B cell (primary cell): ENCODE measurements at regions not wholly inside any gene's neighbourhood (a gene's known extent, or its start where the extent isn't known, plus 50 kb on each side); places are given as distances from the start of the nearest gene placed in this dataset.

Experiments
- ATAC-seq: fragments of 200-7000 bp; cut with Tn5 transposase; one replicate; pipeline ENCODE4 v1.10.0; 2021; ENCODE audit warnings: low read depth, mild to moderate bottlenecking, moderate number of reproducible peaks, moderate library complexity
- CTCF ChIA-PET: fragments of 350-600 bp; sonication (Branson Sonifier 250); formaldehyde crosslinking; loops from one replicate; lab custom pipeline; 2021; ENCODE audit warnings: antibody characterized with exemption, inconsistent platforms; lab: Charles Lee
- POLR2A ChIA-PET: fragments of 350-600 bp; sonication (Branson Sonifier 250); formaldehyde crosslinking; loops from one replicate; lab custom pipeline; 2021; ENCODE audit warnings: antibody characterized with exemption; lab: Charles Lee
- DNase-seq: peaks from one replicate; pipeline ENCODE4 v3.0.0; 2013
- H2AFZ ChIP-seq: 2 replicates; pipeline ENCODE4 v1.6.1; 2012; ENCODE audit warnings: mild to moderate bottlenecking, low read depth, low read length; ENCODE audit not compliant: insufficient read depth, poor library complexity, severe bottlenecking
- H3K27ac ChIP-seq, 2 donors: 1 replicate in 1 of 2; 2 replicates in 1 of 2; pipeline ENCODE4 v1.5.1; 2012 to 2013; ENCODE audit warnings: low read length in 2 of 2, mild to moderate bottlenecking in 2 of 2, moderate library complexity in 1 of 2
- H3K27me3 ChIP-seq, 4 experiments: fragments of 200-600 bp in 1 of 4; sonication (generic) in 1 of 4; replicated peaks in 1 of 4; 1 replicate in 2 of 4; 2 replicates in 2 of 4; pipeline versions ENCODE4 v1.6.1 to v1.7.0; 2013 to 2016; ENCODE audit warnings: low read length in 3 of 4, mild to moderate bottlenecking in 2 of 4, mixed read lengths in 1 of 4, moderate library complexity in 1 of 4; ENCODE audit not compliant: insufficient read depth in 4 of 4, control insufficient read depth in 3 of 4; ENCODE audit errors: control extremely low read depth in 1 of 4
- H3K36me3 ChIP-seq, 2 experiments: replicated peaks in 1 of 2; 1 replicate in 1 of 2; 2 replicates in 1 of 2; pipeline versions ENCODE4 v1.6.1 to v1.7.1; 2013; ENCODE audit warnings: low read length in 1 of 2; ENCODE audit not compliant: insufficient read depth in 2 of 2, control insufficient read depth in 1 of 2; ENCODE audit errors: control extremely low read depth in 1 of 2, extremely low read depth in 1 of 2
- H3K4me1 ChIP-seq, 2 donors: fragments of 200-600 bp in 1 of 2; sonication (generic) in 1 of 2; 1 replicate in 1 of 2; 2 replicates in 1 of 2; pipeline versions ENCODE4 v1.5.1 to v1.6.1; 2013 to 2017; ENCODE audit warnings: low read length in 2 of 2; ENCODE audit not compliant: control insufficient read depth in 2 of 2, insufficient read depth in 2 of 2
- H3K4me2 ChIP-seq: replicated peaks from 2 replicates; pipeline ENCODE3; 2012; ENCODE audit warnings: mild to moderate bottlenecking, low read depth, low read length; ENCODE audit not compliant: poor library complexity, severe bottlenecking
- H3K4me3 ChIP-seq, 5 experiments: fragments of 200-600 bp in 1 of 5; sonication (generic) in 1 of 5; 1 replicate in 3 of 5; 2 replicates in 2 of 5; pipeline versions ENCODE4 v1.5.1 to v1.7.0; 2011 to 2016; ENCODE audit warnings: low read length in 4 of 5, mild to moderate bottlenecking in 4 of 5, low read depth in 2 of 5, control low read depth in 1 of 5, moderate library complexity in 1 of 5; ENCODE audit not compliant: insufficient read depth in 1 of 5; ENCODE audit errors: control extremely low read depth in 1 of 5, extremely low read depth in 1 of 5
- H3K79me2 ChIP-seq: fragments of 200-600 bp; sonication (generic); one replicate; pipeline ENCODE4 v1.6.0; 2016; ENCODE audit warnings: low read length; ENCODE audit not compliant: control insufficient read depth, insufficient read depth
- H3K9ac ChIP-seq: fragments of 200-600 bp; sonication (generic); 2 replicates; pipeline ENCODE4 v1.6.1; 2017; ENCODE audit warnings: mild to moderate bottlenecking, low read length, moderate library complexity
- H3K9me3 ChIP-seq, 3 donors: one replicate each; pipeline versions ENCODE4 v1.6.1 to v1.7.1; 2013; ENCODE audit warnings: low read length in 2 of 3; ENCODE audit not compliant: control insufficient read depth in 2 of 3, insufficient read depth in 1 of 3; ENCODE audit errors: control extremely low read depth in 1 of 3
- H4K20me1 ChIP-seq: 2 replicates; pipeline ENCODE4 v1.6.0; 2012; ENCODE audit warnings: mild to moderate bottlenecking, low read length; ENCODE audit not compliant: insufficient read depth, control insufficient read depth, poor library complexity, severe bottlenecking
- H3K27ac Mint-ChIP-seq: one replicate; pipeline ENCODE4 v1.8.0; 2021; ENCODE audit warnings: mixed read lengths
- H3K27me3 Mint-ChIP-seq: one replicate; pipeline ENCODE4 v1.8.0; 2021; ENCODE audit warnings: mixed read lengths
- H3K4me1 Mint-ChIP-seq: one replicate; pipeline ENCODE4 v1.8.0; 2021; ENCODE audit warnings: mixed read lengths
- H3K4me3 Mint-ChIP-seq: one replicate; pipeline ENCODE4 v1.8.0; 2021; ENCODE audit warnings: mixed read lengths
- H3K9me3 Mint-ChIP-seq: one replicate; pipeline ENCODE4 v1.8.0; 2022; ENCODE audit warnings: mixed read lengths; ENCODE audit not compliant: insufficient read depth
- EZH2 ChIP-seq: IDR thresholded peaks from 2 replicates; pipeline ENCODE4 v1.6.1; 2012; ENCODE audit warnings: borderline replicate concordance, low read depth, mild to moderate bottlenecking, moderate library complexity, low read length; ENCODE audit not compliant: insufficient read depth, poor library complexity, severe bottlenecking
- WGBS: methylation state at CpG from one replicate; pipeline ENCODE4 v1.1.5; 2013; ENCODE audit warnings: missing lambda C conversion rate; ENCODE audit not compliant: insufficient coverage; 5-methylcytosine and 5-hydroxymethylcytosine counted together
- intact Hi-C: fragments of 100-400 bp; cut with micrococcal nuclease; formaldehyde crosslinking; loops from one replicate; pipeline ENCODE4 v1.10.0; 2022
- TF ChIP-seq, protein P1 (sequence below): fragments of 200-600 bp; IDR thresholded peaks from one replicate; pipeline ENCODE4 v1.8.0; 2022; ENCODE audit warnings: antibody characterized with exemption, mild to moderate bottlenecking

DNA sequence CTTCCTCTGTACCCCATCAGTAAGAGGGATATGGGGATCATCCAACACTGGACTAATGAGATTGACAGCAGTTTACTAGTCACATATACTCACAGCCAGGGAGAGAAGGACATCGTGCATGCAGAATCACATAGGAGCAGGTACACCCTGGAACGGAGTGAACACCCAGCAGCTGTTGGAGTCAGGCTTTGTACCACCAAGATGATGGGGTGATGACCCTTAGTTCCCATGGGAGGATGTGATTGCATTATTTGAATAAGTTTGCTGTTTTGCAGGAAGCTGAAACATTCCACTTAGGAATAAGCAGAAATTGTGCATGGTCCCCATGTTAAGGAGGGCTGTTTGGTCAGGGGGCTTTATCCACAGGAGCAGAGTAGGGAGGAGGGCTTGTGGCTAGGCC lies 482.7 kb upstream of the PDZRN3 start:
- Histone ChIP-seq H4K20me1 (no peaks in the 10 kb centered on the region), H3K27ac (no peak overlapping the region), H3K36me3 (no peaks in the 10 kb centered on the region), H3K27me3 (no peaks in the 10 kb centered on the region), H3K79me2 (no peaks in the 10 kb centered on the region), H3K4me3 (no peak overlapping the region), H3K9ac (no peak overlapping the region), H2AFZ (no peak overlapping the region), H3K4me2 (no peak overlapping the region), H3K4me1 (no peaks in the 10 kb centered on the region), H3K9me3 (no peaks in the 10 kb centered on the region)
- no peak overlapping the region for H3K4me3 Mint-ChIP-seq
- no peaks in the 10 kb centered on the region for H3K4me1 Mint-ChIP-seq
- no peak overlapping the region for H3K27ac Mint-ChIP-seq
- TF ChIP-seq EZH2: no peak
- TF ChIP-seq, protein P1, sequence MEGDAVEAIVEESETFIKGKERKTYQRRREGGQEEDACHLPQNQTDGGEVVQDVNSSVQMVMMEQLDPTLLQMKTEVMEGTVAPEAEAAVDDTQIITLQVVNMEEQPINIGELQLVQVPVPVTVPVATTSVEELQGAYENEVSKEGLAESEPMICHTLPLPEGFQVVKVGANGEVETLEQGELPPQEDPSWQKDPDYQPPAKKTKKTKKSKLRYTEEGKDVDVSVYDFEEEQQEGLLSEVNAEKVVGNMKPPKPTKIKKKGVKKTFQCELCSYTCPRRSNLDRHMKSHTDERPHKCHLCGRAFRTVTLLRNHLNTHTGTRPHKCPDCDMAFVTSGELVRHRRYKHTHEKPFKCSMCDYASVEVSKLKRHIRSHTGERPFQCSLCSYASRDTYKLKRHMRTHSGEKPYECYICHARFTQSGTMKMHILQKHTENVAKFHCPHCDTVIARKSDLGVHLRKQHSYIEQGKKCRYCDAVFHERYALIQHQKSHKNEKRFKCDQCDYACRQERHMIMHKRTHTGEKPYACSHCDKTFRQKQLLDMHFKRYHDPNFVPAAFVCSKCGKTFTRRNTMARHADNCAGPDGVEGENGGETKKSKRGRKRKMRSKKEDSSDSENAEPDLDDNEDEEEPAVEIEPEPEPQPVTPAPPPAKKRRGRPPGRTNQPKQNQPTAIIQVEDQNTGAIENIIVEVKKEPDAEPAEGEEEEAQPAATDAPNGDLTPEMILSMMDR: no peak
- ATAC-seq (no peak), DNase-seq (no peak)
- H3K27me3 Mint-ChIP-seq: no peaks in the 10 kb centered on the region
- intact Hi-C loops: no loop called here
- ChIA-PET CTCF (no interaction called here), POLR2A (no interaction called here)
- 92% methylated on average over 2 of the region's 2 CpGs for WGBS
- H3K9me3 Mint-ChIP-seq: peaks cover under 1% of the 10 kb centered on the region

DNA sequence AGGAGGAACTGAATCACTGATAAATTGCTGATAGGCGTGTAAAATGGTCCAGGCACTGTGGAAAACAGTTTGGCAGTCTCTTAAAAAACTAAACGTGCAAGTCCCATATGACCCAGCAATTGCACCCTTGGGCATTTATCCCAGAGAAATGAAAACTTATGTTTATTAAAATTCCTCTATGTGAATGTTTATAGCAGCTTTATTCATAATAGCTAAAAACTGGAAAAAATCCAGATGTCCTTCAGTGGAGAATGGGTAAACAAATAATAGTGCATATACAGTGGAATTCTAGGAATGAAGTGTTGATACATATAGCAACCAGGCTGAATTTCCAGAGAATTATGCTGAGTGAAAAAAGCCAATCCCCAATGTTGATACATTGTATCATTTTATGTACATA lies 482.2 kb upstream of the PDZRN3 start:
- Mint-ChIP-seq H3K27ac (no peak overlapping the region), H3K4me1 (no peaks in the 10 kb centered on the region), H3K4me3 (no peak overlapping the region), H3K9me3 (no peaks in the 10 kb centered on the region), H3K27me3 (no peaks in the 10 kb centered on the region)
- no peak overlapping the region for H3K27ac ChIP-seq
- no peak overlapping the region for H2AFZ ChIP-seq
- TF ChIP-seq, protein P1: no peak
- TF ChIP-seq EZH2: no peak
- no peak overlapping the region for H3K4me2 ChIP-seq
- 80% methylated on average over 1 of the region's 2 CpGs for WGBS
- intact Hi-C loops: no loop called here
- no peaks in the 10 kb centered on the region for H3K9me3 ChIP-seq
- ATAC-seq: no peak
- no peaks in the 10 kb centered on the region for H3K4me1 ChIP-seq
- H4K20me1 ChIP-seq: no peaks in the 10 kb centered on the region
- H3K36me3 ChIP-seq: no peaks in the 10 kb centered on the region
- H3K9ac ChIP-seq: no peak overlapping the region
- no peaks in the 10 kb centered on the region for H3K79me2 ChIP-seq
- H3K27me3 ChIP-seq: no peaks in the 10 kb centered on the region
- CTCF ChIA-PET: no interaction called here
- POLR2A ChIA-PET: no interaction called here
- H3K4me3 ChIP-seq: no peak overlapping the region
- no peak for DNase-seq
